Ascending aorta (tissue), 2 donors: ENCODE measurements at regions not wholly inside any gene's neighbourhood (a gene's known extent, or its start where the extent isn't known, plus 50 kb on each side); places are given as distances from the start of the nearest gene placed in this dataset.

Experiments used
- DNase-seq, 2 donors: peaks; one replicate each; pipeline ENCODE4 v3.0.0-alpha.2; 2019; ENCODE audit warnings: low spot score in 2 of 2
- H3K27ac ChIP-seq, 2 donors: fragments of 200-600 bp; sonication (generic); one replicate each; pipeline ENCODE4 v1.5.1; 2016 to 2017; ENCODE audit warnings: mild to moderate bottlenecking in 1 of 2
- H3K27me3 ChIP-seq: fragments of 200-600 bp; sonication (generic); one replicate; pipeline ENCODE4 v1.5.1; 2017
- H3K36me3 ChIP-seq, 2 donors: fragments of 200-600 bp; sonication (generic); one replicate each; pipeline ENCODE4 v1.5.1; 2016
- H3K4me1 ChIP-seq, 2 donors: fragments of 200-600 bp; sonication (generic); one replicate each; pipeline ENCODE4 v1.5.1; 2016 to 2017; ENCODE audit warnings: mild to moderate bottlenecking in 1 of 2
- H3K4me3 ChIP-seq, 2 donors: fragments of 200-600 bp; sonication (generic); one replicate each; pipeline ENCODE4 v1.5.1; 2016 to 2017; ENCODE audit warnings: mild to moderate bottlenecking in 1 of 2
- H3K9me3 ChIP-seq, 2 donors: fragments of 200-600 bp; sonication (generic); one replicate each; pipeline ENCODE4 v1.5.1; 2016
- CTCF ChIP-seq, 3 experiments: fragments of 200-600 bp in 2 of 3; fragments of 450-650 bp in 1 of 3; sonication (generic) in 2 of 3; IDR thresholded peaks; one replicate each; pipeline ENCODE4 v1.5.1; 2016 to 2019; ENCODE audit warnings: antibody characterized with exemption in 3 of 3, mild to moderate bottlenecking in 1 of 3, moderate library complexity in 1 of 3
- intact Hi-C: fragments of 100-400 bp; cut with DNase I; formaldehyde crosslinking; loops from one replicate; pipeline ENCODE4 v1.15.1; 2023

- no peak for DNase-seq
- Histone ChIP-seq H3K4me3 (no peak overlapping the region), H3K36me3 (no peaks in the 10 kb centered on the region), H3K9me3 (no peaks in the 10 kb centered on the region), H3K27me3 (no peaks in the 10 kb centered on the region), H3K4me1 (no peaks in the 10 kb centered on the region), H3K27ac (no peak overlapping the region)
- no peak for TF ChIP-seq CTCF (IDR thresholded peaks at IDR 0.05)
- intact Hi-C loops, result no loop called here
Measured at GRCh38 chr17:45653616-45654015, 130.5 kb upstream of the CRHR1 start.

GRCh38 chr17:45656527-45657181 lies 127.5 kb upstream of the CRHR1 start:
- DNase-seq, result no peak
- Histone ChIP-seq H3K36me3 (no peaks in the 10 kb centered on the region), H3K27me3 (no peaks in the 10 kb centered on the region), H3K4me1 (no peaks in the 10 kb centered on the region), H3K27ac (no peak overlapping the region), H3K9me3 (no peaks in the 10 kb centered on the region), H3K4me3 (no peak overlapping the region)
- intact Hi-C loops, result no loop called here
- TF ChIP-seq CTCF (IDR thresholded peaks at IDR 0.05), result no peak

GRCh38 chr17:45660474-45660873 lies 123.6 kb upstream of the CRHR1 start:
- no peak for DNase-seq
- H3K9me3 ChIP-seq, result no peaks in the 10 kb centered on the region
- intact Hi-C loops, result no loop called here
- no peak overlapping the region for H3K4me3 ChIP-seq
- no peaks in the 10 kb centered on the region for H3K36me3 ChIP-seq
- no peak overlapping the region for H3K27ac ChIP-seq
- no peaks in the 10 kb centered on the region for H3K27me3 ChIP-seq
- no peaks in the 10 kb centered on the region for H3K4me1 ChIP-seq
- TF ChIP-seq CTCF (IDR thresholded peaks at IDR 0.05), result no peak

GRCh38 chr17:45662432-45662831 lies 121.7 kb upstream of the CRHR1 start:
- no peaks in the 10 kb centered on the region for H3K27me3 ChIP-seq
- DNase-seq, result no peak
- no peak overlapping the region for H3K27ac ChIP-seq
- no peak overlapping the region for H3K4me3 ChIP-seq
- H3K36me3 ChIP-seq, result no peaks in the 10 kb centered on the region
- intact Hi-C loops, result no loop called here
- no peaks in the 10 kb centered on the region for H3K9me3 ChIP-seq
- H3K4me1 ChIP-seq, result no peaks in the 10 kb centered on the region
- TF ChIP-seq CTCF (IDR thresholded peaks at IDR 0.05), result no peak

GRCh38 chr17:45663772-45664171 lies 120.3 kb upstream of the CRHR1 start:
- Histone ChIP-seq H3K27me3 (no peaks in the 10 kb centered on the region), H3K4me1 (no peaks in the 10 kb centered on the region), H3K4me3 (no peak overlapping the region), H3K36me3 (no peaks in the 10 kb centered on the region), H3K9me3 (no peaks in the 10 kb centered on the region), H3K27ac (no peak overlapping the region)
- TF ChIP-seq CTCF (IDR thresholded peaks at IDR 0.05), result no peak
- intact Hi-C loops, result no loop called here
- no peak for DNase-seq

- TF ChIP-seq CTCF (IDR thresholded peaks at IDR 0.05), result no peak
- no peaks in the 10 kb centered on the region for H3K27me3 ChIP-seq
- no peaks in the 10 kb centered on the region for H3K4me1 ChIP-seq
- no peak overlapping the region for H3K27ac ChIP-seq
- no peak for DNase-seq
- no peaks in the 10 kb centered on the region for H3K9me3 ChIP-seq
- no peaks in the 10 kb centered on the region for H3K36me3 ChIP-seq
- intact Hi-C loops, result no loop called here
- no peak overlapping the region for H3K4me3 ChIP-seq
Measured at GRCh38 chr17:45664921-45665320, 119.2 kb upstream of the CRHR1 start.
